ENCODE measurements at regions not wholly inside any gene's neighbourhood (a gene's known extent, or its start where the extent isn't known, plus 50 kb on each side); places are given as distances from the start of the nearest gene placed in this dataset.
A peak's percentile ranks its signal among the peaks of the same experiment; 100 is the strongest.
"Not testable (repeated sequence)": the region's sequence is repeated elsewhere in the genome, so short reads cannot be mapped to it uniquely, and the experiment has no call there.

DNA sequence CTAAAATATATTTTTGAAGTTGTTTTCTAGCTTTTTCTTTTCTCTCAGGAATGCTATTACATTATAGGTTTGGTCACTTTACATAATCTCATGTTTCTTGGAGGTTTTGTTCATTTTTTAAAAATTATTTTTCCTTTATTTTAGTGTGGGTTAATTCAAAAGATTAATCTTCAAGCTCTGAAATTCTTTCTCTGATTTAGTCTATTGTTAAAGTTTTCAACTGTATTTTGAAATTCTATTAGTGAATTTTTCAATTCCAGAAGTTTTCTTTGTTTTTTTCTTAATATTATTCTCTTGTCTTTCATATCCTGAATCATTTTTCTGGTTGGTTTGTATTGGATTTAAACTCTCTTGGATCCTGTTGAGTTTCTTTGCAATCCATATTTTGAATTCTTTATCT is 80.4 kb downstream of the MSTN start:
- no peak for DNase-seq (ENCODE audit: extremely low read depth, insufficient read length)
- TF ChIP-seq, protein P1, sequence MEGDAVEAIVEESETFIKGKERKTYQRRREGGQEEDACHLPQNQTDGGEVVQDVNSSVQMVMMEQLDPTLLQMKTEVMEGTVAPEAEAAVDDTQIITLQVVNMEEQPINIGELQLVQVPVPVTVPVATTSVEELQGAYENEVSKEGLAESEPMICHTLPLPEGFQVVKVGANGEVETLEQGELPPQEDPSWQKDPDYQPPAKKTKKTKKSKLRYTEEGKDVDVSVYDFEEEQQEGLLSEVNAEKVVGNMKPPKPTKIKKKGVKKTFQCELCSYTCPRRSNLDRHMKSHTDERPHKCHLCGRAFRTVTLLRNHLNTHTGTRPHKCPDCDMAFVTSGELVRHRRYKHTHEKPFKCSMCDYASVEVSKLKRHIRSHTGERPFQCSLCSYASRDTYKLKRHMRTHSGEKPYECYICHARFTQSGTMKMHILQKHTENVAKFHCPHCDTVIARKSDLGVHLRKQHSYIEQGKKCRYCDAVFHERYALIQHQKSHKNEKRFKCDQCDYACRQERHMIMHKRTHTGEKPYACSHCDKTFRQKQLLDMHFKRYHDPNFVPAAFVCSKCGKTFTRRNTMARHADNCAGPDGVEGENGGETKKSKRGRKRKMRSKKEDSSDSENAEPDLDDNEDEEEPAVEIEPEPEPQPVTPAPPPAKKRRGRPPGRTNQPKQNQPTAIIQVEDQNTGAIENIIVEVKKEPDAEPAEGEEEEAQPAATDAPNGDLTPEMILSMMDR (IDR thresholded peaks at IDR 0.05; ENCODE audit: insufficient read depth, low read length, poor library complexity, severe bottlenecking): no peak
- Histone ChIP-seq H3K36me3 (ENCODE audit: control insufficient read depth, insufficient read depth, low read length) (no peaks in the 10 kb centered on the region), H3K27me3 (replicated peaks; ENCODE audit: control insufficient read depth, insufficient read depth, low read length) (no peaks in the 10 kb centered on the region), H3K4me3 (replicated peaks; ENCODE audit: low read depth, low read length) (no peak overlapping the region)

- H3K4me3 ChIP-seq (replicated peaks; ENCODE audit: low read depth, low read length); DNase-seq (ENCODE audit: extremely low read depth, insufficient read length); H3K36me3 ChIP-seq (ENCODE audit: control insufficient read depth, insufficient read depth, low read length); H3K27me3 ChIP-seq (replicated peaks; ENCODE audit: control insufficient read depth, insufficient read depth, low read length): not testable (repeated sequence)
Measured at GRCh38 chr2:189976488-189976887, 86.0 kb downstream of the MSTN start.

GRCh38 chr2:189960346-189960745 is 102.2 kb downstream of the MSTN start:
- no peak for DNase-seq (ENCODE audit: extremely low read depth, insufficient read length)
- H3K4me3 ChIP-seq (replicated peaks; ENCODE audit: low read depth, low read length): no peak overlapping the region
- H3K36me3 ChIP-seq (ENCODE audit: control insufficient read depth, insufficient read depth, low read length): no peaks in the 10 kb centered on the region
- H3K27me3 ChIP-seq (replicated peaks; ENCODE audit: control insufficient read depth, insufficient read depth, low read length): no peaks in the 10 kb centered on the region
- TF ChIP-seq, protein P1 (IDR thresholded peaks at IDR 0.05; ENCODE audit: insufficient read depth, low read length, poor library complexity, severe bottlenecking): no peak

GRCh38 chr2:189959450-189959849 is 103.1 kb downstream of the MSTN start:
- Histone ChIP-seq H3K27me3 (replicated peaks; ENCODE audit: control insufficient read depth, insufficient read depth, low read length) (no peaks in the 10 kb centered on the region), H3K4me3 (replicated peaks; ENCODE audit: low read depth, low read length) (no peak overlapping the region), H3K36me3 (ENCODE audit: control insufficient read depth, insufficient read depth, low read length) (no peaks in the 10 kb centered on the region)
- TF ChIP-seq, protein P1 (IDR thresholded peaks at IDR 0.05; ENCODE audit: insufficient read depth, low read length, poor library complexity, severe bottlenecking): no peak
- DNase-seq (ENCODE audit: extremely low read depth, insufficient read length): no peak

DNA sequence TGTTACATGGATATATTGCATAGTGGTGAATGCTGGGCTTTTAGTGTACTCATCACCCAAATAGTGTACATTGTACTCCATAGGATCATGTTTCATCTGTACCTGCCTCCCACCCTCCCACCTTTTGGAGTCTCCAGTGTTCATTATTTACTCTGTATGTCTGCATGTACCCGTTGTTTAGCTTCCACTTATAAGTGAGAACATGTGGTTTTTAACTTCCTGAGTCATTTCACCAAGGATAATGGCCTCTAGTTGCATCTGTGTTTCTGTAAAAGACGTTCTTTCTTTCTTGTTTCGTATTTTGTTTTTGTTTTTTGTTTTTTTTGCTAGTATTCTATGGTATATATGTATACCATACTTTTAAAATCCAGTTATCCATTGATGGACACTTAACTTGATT is 107.5 kb downstream of the MSTN start:
- no peak for DNase-seq (ENCODE audit: extremely low read depth, insufficient read length)
- Histone ChIP-seq H3K4me3 (replicated peaks; ENCODE audit: low read depth, low read length) (no peak overlapping the region), H3K36me3 (ENCODE audit: control insufficient read depth, insufficient read depth, low read length) (no peaks in the 10 kb centered on the region), H3K27me3 (replicated peaks; ENCODE audit: control insufficient read depth, insufficient read depth, low read length) (no peaks in the 10 kb centered on the region)
- TF ChIP-seq, protein P1 (IDR thresholded peaks at IDR 0.05; ENCODE audit: insufficient read depth, low read length, poor library complexity, severe bottlenecking): no peak

GRCh38 chr2:189952536-189953109 is 109.9 kb downstream of the MSTN start:
- Histone ChIP-seq H3K36me3 (ENCODE audit: control insufficient read depth, insufficient read depth, low read length) (no peaks in the 10 kb centered on the region), H3K4me3 (replicated peaks; ENCODE audit: low read depth, low read length) (peak overlapping the region; percentile 27; the same call in 1 of the 2 replicates), H3K27me3 (replicated peaks; ENCODE audit: control insufficient read depth, insufficient read depth, low read length) (no peaks in the 10 kb centered on the region)
- peak; percentile 70 for DNase-seq (ENCODE audit: extremely low read depth, insufficient read length)
- TF ChIP-seq, protein P1 (IDR thresholded peaks at IDR 0.05; ENCODE audit: insufficient read depth, low read length, poor library complexity, severe bottlenecking): no peak
